ENCODE measurements at regions not wholly inside any gene's neighbourhood (a gene's known extent, or its start where the extent isn't known, plus 50 kb on each side); places are given as distances from the start of the nearest gene placed in this dataset.
"Not testable (repeated sequence)": the region's sequence is repeated elsewhere in the genome, so short reads cannot be mapped to it uniquely, and the experiment has no call there.

DNA sequence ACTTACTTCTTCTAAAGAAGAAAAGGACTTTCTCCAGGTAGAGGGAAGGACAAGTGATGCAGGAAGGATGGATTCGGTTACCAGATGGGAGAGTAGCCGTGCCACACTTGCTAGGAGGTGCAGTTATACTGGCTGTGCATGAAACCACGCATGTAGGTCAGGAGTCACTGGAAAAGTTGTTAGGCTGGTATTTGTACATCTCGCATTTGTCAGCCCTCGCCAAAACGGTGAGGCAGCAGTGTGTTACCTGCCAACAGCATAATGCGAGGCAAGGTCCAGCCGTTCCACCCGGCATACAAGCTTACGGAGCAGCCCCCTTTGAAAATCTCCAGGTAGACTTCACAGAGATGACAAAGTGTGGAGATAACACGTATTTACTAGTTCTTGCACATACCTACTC, 74.5 kb downstream of the DAPL1 start:
- DNase-seq (ENCODE audit: low read depth, low spot score); H2AFZ ChIP-seq (ENCODE audit: low read depth, low read length); H3K9me3 ChIP-seq (replicated peaks; ENCODE audit: control insufficient read depth, insufficient read depth, low read length); H3K27ac ChIP-seq (ENCODE audit: insufficient read depth, low read depth, low read length); BruUV-seq (replicated peaks); CTCF ChIA-PET; H3K36me3 ChIP-seq (ENCODE audit: control insufficient read depth in 2 of 2, extremely low read depth in 1 of 2, insufficient read depth in 2 of 2, low read length in 2 of 2); dilution Hi-C loops (cut with MboI; ENCODE audit: extremely low pct_ligation_motif_present, low sequenced_read_pairs); POLR2A ChIA-PET; H3K9ac ChIP-seq (replicated peaks; ENCODE audit: extremely low read depth, insufficient read depth, low read length); H3K4me2 ChIP-seq (ENCODE audit: insufficient read depth, low read length); H4K20me1 ChIP-seq (replicated peaks; ENCODE audit: control insufficient read depth, extremely low read depth, insufficient read depth, low read length); H3K9me1 ChIP-seq (replicated peaks; ENCODE audit: control insufficient read depth, extremely low read depth, insufficient read depth, low read length); intact Hi-C loops (cut with micrococcal nuclease); H3K4me3 ChIP-seq (replicated peaks in 1 of 3; ENCODE audit: insufficient read depth in 1 of 3, low read depth in 1 of 3, low read length in 3 of 3); H3K27me3 ChIP-seq (ENCODE audit: control insufficient read depth in 2 of 2, insufficient read depth in 2 of 2, low read length in 2 of 2); H3K79me2 ChIP-seq (ENCODE audit: control insufficient read depth, insufficient read depth, low read length); H3K4me1 ChIP-seq (ENCODE audit: control insufficient read depth, extremely low read depth, insufficient read depth, low read length): not testable (repeated sequence)
- peak; percentile 49 for FAIRE-seq

- POLR2A ChIA-PET: no interaction called here
- no TSS peak for BruUV-seq (replicated peaks)
Measured at GRCh38 chr2:158878003-158878402, 82.9 kb downstream of the DAPL1 start.

More at GRCh38 chr2:158878003-158878402, 82.9 kb downstream of the DAPL1 start:
- Histone ChIP-seq H3K4me2 (ENCODE audit: insufficient read depth, low read length) (no peak overlapping the region), H4K20me1 (replicated peaks; ENCODE audit: control insufficient read depth, extremely low read depth, insufficient read depth, low read length) (no peaks in the 10 kb centered on the region), H2AFZ (ENCODE audit: low read depth, low read length) (no peak overlapping the region), H3K27ac (ENCODE audit: insufficient read depth, low read depth, low read length) (no peak overlapping the region), H3K27me3 (ENCODE audit: control insufficient read depth in 2 of 2, insufficient read depth in 2 of 2, low read length in 2 of 2) (peaks cover 2 to 4% of the 10 kb centered on the region in 2 experiments), H3K36me3 (ENCODE audit: control insufficient read depth in 2 of 2, extremely low read depth in 1 of 2, insufficient read depth in 2 of 2, low read length in 2 of 2) (no peaks in the 10 kb centered on the region), H3K9me1 (replicated peaks; ENCODE audit: control insufficient read depth, extremely low read depth, insufficient read depth, low read length) (no peaks in the 10 kb centered on the region), H3K9me3 (replicated peaks; ENCODE audit: control insufficient read depth, insufficient read depth, low read length) (no peaks in the 10 kb centered on the region), H3K4me1 (ENCODE audit: control insufficient read depth, extremely low read depth, insufficient read depth, low read length) (no peaks in the 10 kb centered on the region), H3K4me3 (replicated peaks in 1 of 3; ENCODE audit: insufficient read depth in 1 of 3, low read depth in 1 of 3, low read length in 3 of 3) (no peak overlapping the region), H3K79me2 (ENCODE audit: control insufficient read depth, insufficient read depth, low read length) (no peaks in the 10 kb centered on the region), H3K9ac (replicated peaks; ENCODE audit: extremely low read depth, insufficient read depth, low read length) (no peak overlapping the region)
- CTCF ChIA-PET: no interaction called here
- dilution Hi-C loops (cut with MboI; ENCODE audit: extremely low pct_ligation_motif_present, low sequenced_read_pairs) (no loop called here), intact Hi-C loops (cut with micrococcal nuclease) (no loop called here)
- FAIRE-seq (no peak), DNase-seq (ENCODE audit: low read depth, low spot score) (no peak)
- TF ChIP-seq MYC (IDR thresholded peaks at IDR 0.05; ENCODE audit: low read depth, low read length) (no peak), POLR2AphosphoS5 (IDR thresholded peaks at IDR 0.05; ENCODE audit: insufficient read depth, low read depth, low read length) (no peak), FOS (IDR thresholded peaks at IDR 0.05; ENCODE audit: borderline replicate concordance, insufficient read depth, low read length) (no peak), EZH2 (IDR thresholded peaks at IDR 0.05; ENCODE audit: borderline replicate concordance, low read depth, low read length, severe bottlenecking) (no peak), GATA2 (IDR thresholded peaks at IDR 0.05; ENCODE audit: insufficient read depth, insufficient read length, low read depth, low read length) (no peak), POLR2A (IDR thresholded peaks at IDR 0.05; ENCODE audit: low read depth, low read length) (no peak), MAX (IDR thresholded peaks at IDR 0.05; ENCODE audit: insufficient read depth, insufficient read length) (no peak), JUN (IDR thresholded peaks at IDR 0.05; ENCODE audit: borderline replicate concordance, insufficient read depth, insufficient read length, low read depth) (no peak)
- TF ChIP-seq, protein P1, sequence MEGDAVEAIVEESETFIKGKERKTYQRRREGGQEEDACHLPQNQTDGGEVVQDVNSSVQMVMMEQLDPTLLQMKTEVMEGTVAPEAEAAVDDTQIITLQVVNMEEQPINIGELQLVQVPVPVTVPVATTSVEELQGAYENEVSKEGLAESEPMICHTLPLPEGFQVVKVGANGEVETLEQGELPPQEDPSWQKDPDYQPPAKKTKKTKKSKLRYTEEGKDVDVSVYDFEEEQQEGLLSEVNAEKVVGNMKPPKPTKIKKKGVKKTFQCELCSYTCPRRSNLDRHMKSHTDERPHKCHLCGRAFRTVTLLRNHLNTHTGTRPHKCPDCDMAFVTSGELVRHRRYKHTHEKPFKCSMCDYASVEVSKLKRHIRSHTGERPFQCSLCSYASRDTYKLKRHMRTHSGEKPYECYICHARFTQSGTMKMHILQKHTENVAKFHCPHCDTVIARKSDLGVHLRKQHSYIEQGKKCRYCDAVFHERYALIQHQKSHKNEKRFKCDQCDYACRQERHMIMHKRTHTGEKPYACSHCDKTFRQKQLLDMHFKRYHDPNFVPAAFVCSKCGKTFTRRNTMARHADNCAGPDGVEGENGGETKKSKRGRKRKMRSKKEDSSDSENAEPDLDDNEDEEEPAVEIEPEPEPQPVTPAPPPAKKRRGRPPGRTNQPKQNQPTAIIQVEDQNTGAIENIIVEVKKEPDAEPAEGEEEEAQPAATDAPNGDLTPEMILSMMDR (IDR thresholded peaks at IDR 0.05; ENCODE audit: extremely low read depth in 1 of 2, insufficient read depth in 1 of 2, low read depth in 1 of 2, low read length in 2 of 2): no peak

Measured in endothelial cell of umbilical vein (primary cell).